ENCODE measurements at regions not wholly inside any gene's neighbourhood (a gene's known extent, or its start where the extent isn't known, plus 50 kb on each side); places are given as distances from the start of the nearest gene placed in this dataset.

GRCh38 chr11:16596231-16596630 is 142.2 kb upstream of the C11orf58 start:
- no peak for TF ChIP-seq EZH2 (IDR thresholded peaks at IDR 0.05; ENCODE audit: borderline replicate concordance, insufficient read depth, low read depth, low read length, poor library complexity, severe bottlenecking)
- TF ChIP-seq, protein P1, sequence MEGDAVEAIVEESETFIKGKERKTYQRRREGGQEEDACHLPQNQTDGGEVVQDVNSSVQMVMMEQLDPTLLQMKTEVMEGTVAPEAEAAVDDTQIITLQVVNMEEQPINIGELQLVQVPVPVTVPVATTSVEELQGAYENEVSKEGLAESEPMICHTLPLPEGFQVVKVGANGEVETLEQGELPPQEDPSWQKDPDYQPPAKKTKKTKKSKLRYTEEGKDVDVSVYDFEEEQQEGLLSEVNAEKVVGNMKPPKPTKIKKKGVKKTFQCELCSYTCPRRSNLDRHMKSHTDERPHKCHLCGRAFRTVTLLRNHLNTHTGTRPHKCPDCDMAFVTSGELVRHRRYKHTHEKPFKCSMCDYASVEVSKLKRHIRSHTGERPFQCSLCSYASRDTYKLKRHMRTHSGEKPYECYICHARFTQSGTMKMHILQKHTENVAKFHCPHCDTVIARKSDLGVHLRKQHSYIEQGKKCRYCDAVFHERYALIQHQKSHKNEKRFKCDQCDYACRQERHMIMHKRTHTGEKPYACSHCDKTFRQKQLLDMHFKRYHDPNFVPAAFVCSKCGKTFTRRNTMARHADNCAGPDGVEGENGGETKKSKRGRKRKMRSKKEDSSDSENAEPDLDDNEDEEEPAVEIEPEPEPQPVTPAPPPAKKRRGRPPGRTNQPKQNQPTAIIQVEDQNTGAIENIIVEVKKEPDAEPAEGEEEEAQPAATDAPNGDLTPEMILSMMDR (IDR thresholded peaks at IDR 0.05), result no peak
